Ectodermal cell (in vitro differentiated cells): ENCODE measurements at regions not wholly inside any gene's neighbourhood (a gene's known extent, or its start where the extent isn't known, plus 50 kb on each side); places are given as distances from the start of the nearest gene placed in this dataset.
"Not testable (repeated sequence)": the region's sequence is repeated elsewhere in the genome, so short reads cannot be mapped to it uniquely, and the experiment has no call there.

Experiments
- H3K27ac ChIP-seq: 2 replicates; pipeline ENCODE4 v1.7.0; 2013; ENCODE audit warnings: mild to moderate bottlenecking, low read depth, low read length; ENCODE audit not compliant: insufficient read depth, poor library complexity, severe bottlenecking
- H3K27me3 ChIP-seq: 2 replicates; pipeline ENCODE4 v1.7.0; 2013; ENCODE audit warnings: mild to moderate bottlenecking, low read length; ENCODE audit not compliant: insufficient read depth, control insufficient read depth, poor library complexity, severe bottlenecking
- H3K36me3 ChIP-seq: one replicate; pipeline ENCODE4 v1.7.0; 2013; ENCODE audit warnings: low read length; ENCODE audit not compliant: control insufficient read depth, insufficient read depth
- H3K4me1 ChIP-seq: one replicate; pipeline ENCODE4 v1.7.0; 2013; ENCODE audit warnings: low read length; ENCODE audit not compliant: control insufficient read depth, insufficient read depth
- H3K4me3 ChIP-seq: 2 replicates; pipeline ENCODE4 v1.7.0; 2013; ENCODE audit warnings: low read depth, low read length, control low read depth; ENCODE audit not compliant: insufficient read depth
- H3K9me3 ChIP-seq: 2 replicates; pipeline ENCODE4 v1.7.0; 2013; ENCODE audit warnings: mild to moderate bottlenecking, low read length, moderate library complexity; ENCODE audit not compliant: control insufficient read depth
- WGBS, 2 experiments: methylation state at CpG; one replicate each; pipeline ENCODE4 v1.1.7; 2013; ENCODE audit warnings: missing lambda C conversion rate in 2 of 2; 5-methylcytosine and 5-hydroxymethylcytosine counted together

GRCh38 chrX:155819966-155820491 lies 61.1 kb upstream of the VAMP7 start:
- Histone ChIP-seq H3K27ac (no peak overlapping the region), H3K9me3 (no peaks in the 10 kb centered on the region), H3K4me3 (no peak overlapping the region), H3K4me1 (no peaks in the 10 kb centered on the region), H3K27me3 (no peaks in the 10 kb centered on the region), H3K36me3 (no peaks in the 10 kb centered on the region)
- 69 to 71% methylated on average over 3 of the region's 3 CpGs for WGBS, 2 experiments

GRCh38 chrX:155819525-155819924 lies 61.6 kb upstream of the VAMP7 start:
- Histone ChIP-seq H3K36me3 (no peaks in the 10 kb centered on the region), H3K4me3 (no peak overlapping the region), H3K9me3 (no peaks in the 10 kb centered on the region), H3K27ac (no peak overlapping the region), H3K27me3 (no peaks in the 10 kb centered on the region), H3K4me1 (no peaks in the 10 kb centered on the region)

GRCh38 chrX:155814391-155814790 lies 66.8 kb upstream of the VAMP7 start:
- not testable (repeated sequence) for H3K4me1 ChIP-seq, H3K9me3 ChIP-seq, H3K4me3 ChIP-seq, H3K27me3 ChIP-seq, H3K36me3 ChIP-seq, H3K27ac ChIP-seq
- 86 to 87% methylated on average over 6 to 7 of the region's 8 CpGs for WGBS, 2 experiments

GRCh38 chrX:155779831-155780230 lies 101.3 kb upstream of the VAMP7 start:
- peaks cover 6% of the 10 kb centered on the region for H3K9me3 ChIP-seq
- H3K27me3 ChIP-seq, result no peaks in the 10 kb centered on the region
- no peaks in the 10 kb centered on the region for H3K4me1 ChIP-seq
- H3K27ac ChIP-seq, result no peak overlapping the region
- no peaks in the 10 kb centered on the region for H3K36me3 ChIP-seq
- 80 to 85% methylated on average over 1 of the region's 1 CpG for WGBS, 2 experiments
- no peak overlapping the region for H3K4me3 ChIP-seq

GRCh38 chrX:155778844-155779553 lies 102.1 kb upstream of the VAMP7 start:
- WGBS, 2 experiments, result 70 to 71% methylated on average over 3 to 5 of the region's 5 CpGs
- H3K27me3 ChIP-seq, result no peaks in the 10 kb centered on the region

GRCh38 chrX:155774387-155774786 lies 106.8 kb upstream of the VAMP7 start:
- Histone ChIP-seq H3K27ac (no peak overlapping the region), H3K36me3 (no peaks in the 10 kb centered on the region), H3K4me3 (no peak overlapping the region), H3K4me1 (no peaks in the 10 kb centered on the region), H3K9me3 (peaks cover 13% of the 10 kb centered on the region), H3K27me3 (no peaks in the 10 kb centered on the region)
- 76 to 80% methylated on average over 8 of the region's 8 CpGs for WGBS, 2 experiments

More at GRCh38 chrX:155778844-155779553, 102.1 kb upstream of the VAMP7 start:
- H3K4me3 ChIP-seq, result no peak overlapping the region
- H3K9me3 ChIP-seq, result peaks cover 6% of the 10 kb centered on the region
- H3K36me3 ChIP-seq, result no peaks in the 10 kb centered on the region
- H3K27ac ChIP-seq, result no peak overlapping the region
- H3K4me1 ChIP-seq, result no peaks in the 10 kb centered on the region

- Histone ChIP-seq H3K27me3 (no peaks in the 10 kb centered on the region), H3K4me3 (no peak overlapping the region), H3K27ac (no peak overlapping the region), H3K36me3 (no peaks in the 10 kb centered on the region), H3K9me3 (peaks cover 9% of the 10 kb centered on the region), H3K4me1 (no peaks in the 10 kb centered on the region)
- WGBS, 2 experiments, result 58 to 74% methylated on average over 15 to 23 of the region's 24 CpGs
Measured at GRCh38 chrX:155767876-155768769, 113.0 kb upstream of the VAMP7 start.

- WGBS, 2 experiments, result 38 to 49% methylated on average over 14 to 19 of the region's 19 CpGs
- Histone ChIP-seq H3K4me3 (peak overlapping the region; percentile 33), H3K9me3 (peaks cover 9% of the 10 kb centered on the region), H3K27ac (no peak overlapping the region), H3K36me3 (no peaks in the 10 kb centered on the region), H3K27me3 (no peaks in the 10 kb centered on the region), H3K4me1 (no peaks in the 10 kb centered on the region)
Measured at GRCh38 chrX:155767051-155767875, 113.9 kb upstream of the VAMP7 start.

GRCh38 chrX:155766321-155766720 lies 114.8 kb upstream of the VAMP7 start:
- WGBS, 2 experiments, result 70% methylated on average over 1 of the region's 1 CpG; no CpG with 5 or more reads in 1 of the 2 experiments

More at GRCh38 chrX:155766321-155766720, 114.8 kb upstream of the VAMP7 start:
- no peaks in the 10 kb centered on the region for H3K27me3 ChIP-seq
- H3K9me3 ChIP-seq, result peaks cover 4% of the 10 kb centered on the region
- no peak overlapping the region for H3K4me3 ChIP-seq
- no peaks in the 10 kb centered on the region for H3K36me3 ChIP-seq
- H3K4me1 ChIP-seq, result no peaks in the 10 kb centered on the region
- no peak overlapping the region for H3K27ac ChIP-seq
